Neuron (in vitro differentiated cells): ENCODE measurements at regions not wholly inside any gene's neighbourhood (a gene's known extent, or its start where the extent isn't known, plus 50 kb on each side); places are given as distances from the start of the nearest gene placed in this dataset.

Experiments used
- H2AFZ ChIP-seq: one replicate; pipeline ENCODE4 v1.6.1; 2013; ENCODE audit warnings: low read depth, mild to moderate bottlenecking, inconsistent platforms, low read length, moderate library complexity
- H3K27me3 ChIP-seq: one replicate; pipeline ENCODE4 v1.6.1; 2013; ENCODE audit warnings: low read length; ENCODE audit not compliant: insufficient read depth
- H3K36me3 ChIP-seq: one replicate; pipeline ENCODE4 v1.6.1; 2013; ENCODE audit warnings: low read length; ENCODE audit not compliant: insufficient read depth
- H3K4me1 ChIP-seq: one replicate; pipeline ENCODE4 v1.6.1; 2013; ENCODE audit warnings: low read length; ENCODE audit not compliant: insufficient read depth
- H3K4me3 ChIP-seq: 2 replicates; pipeline ENCODE4 v1.5.1; 2013; ENCODE audit warnings: mild to moderate bottlenecking, low read length, moderate library complexity
- H3K9me3 ChIP-seq: one replicate; pipeline ENCODE4 v1.6.1; 2013; ENCODE audit warnings: low read length

GRCh38 chr6:114740547-114740946 is 397.7 kb upstream of the HS3ST5 start:
- no peak overlapping the region for H3K4me3 ChIP-seq
- no peaks in the 10 kb centered on the region for H3K9me3 ChIP-seq
- no peaks in the 10 kb centered on the region for H3K4me1 ChIP-seq
- H2AFZ ChIP-seq, result no peak overlapping the region
- no peaks in the 10 kb centered on the region for H3K36me3 ChIP-seq
- H3K27me3 ChIP-seq, result no peaks in the 10 kb centered on the region

- Histone ChIP-seq H3K9me3 (no peaks in the 10 kb centered on the region), H2AFZ (no peak overlapping the region), H3K4me3 (no peak overlapping the region), H3K27me3 (no peaks in the 10 kb centered on the region), H3K4me1 (no peaks in the 10 kb centered on the region), H3K36me3 (no peaks in the 10 kb centered on the region)
These were observed 396.8 kb upstream of the HS3ST5 start for GRCh38 chr6:114739656-114740055.

- H2AFZ ChIP-seq, result no peak overlapping the region
- H3K9me3 ChIP-seq, result no peaks in the 10 kb centered on the region
- no peak overlapping the region for H3K4me3 ChIP-seq
- H3K27me3 ChIP-seq, result no peaks in the 10 kb centered on the region
- H3K36me3 ChIP-seq, result no peaks in the 10 kb centered on the region
- no peaks in the 10 kb centered on the region for H3K4me1 ChIP-seq
These were observed 392.4 kb upstream of the HS3ST5 start for GRCh38 chr6:114735025-114735735.

GRCh38 chr6:114733596-114733995 is 390.8 kb upstream of the HS3ST5 start:
- Histone ChIP-seq H3K27me3 (no peaks in the 10 kb centered on the region), H3K36me3 (no peaks in the 10 kb centered on the region), H2AFZ (no peak overlapping the region), H3K4me1 (no peaks in the 10 kb centered on the region), H3K4me3 (no peak overlapping the region), H3K9me3 (no peaks in the 10 kb centered on the region)

GRCh38 chr6:114718716-114719270 is 376.0 kb upstream of the HS3ST5 start:
- H3K27me3 ChIP-seq, result no peaks in the 10 kb centered on the region
- no peak overlapping the region for H3K4me3 ChIP-seq
- no peaks in the 10 kb centered on the region for H3K9me3 ChIP-seq
- no peaks in the 10 kb centered on the region for H3K4me1 ChIP-seq
- H3K36me3 ChIP-seq, result no peaks in the 10 kb centered on the region
- no peak overlapping the region for H2AFZ ChIP-seq

GRCh38 chr6:114718186-114718585 is 375.4 kb upstream of the HS3ST5 start:
- no peaks in the 10 kb centered on the region for H3K36me3 ChIP-seq
- H3K4me3 ChIP-seq, result no peak overlapping the region
- H3K4me1 ChIP-seq, result no peaks in the 10 kb centered on the region
- no peak overlapping the region for H2AFZ ChIP-seq
- no peaks in the 10 kb centered on the region for H3K27me3 ChIP-seq
- no peaks in the 10 kb centered on the region for H3K9me3 ChIP-seq

GRCh38 chr6:114714836-114715507 is 372.1 kb upstream of the HS3ST5 start:
- Histone ChIP-seq H3K36me3 (no peaks in the 10 kb centered on the region), H3K4me3 (no peak overlapping the region)

GRCh38 chr6:114713690-114714089 is 370.9 kb upstream of the HS3ST5 start:
- no peaks in the 10 kb centered on the region for H3K4me1 ChIP-seq
- H3K36me3 ChIP-seq, result no peaks in the 10 kb centered on the region
- no peak overlapping the region for H2AFZ ChIP-seq
- no peak overlapping the region for H3K4me3 ChIP-seq
- H3K9me3 ChIP-seq, result no peaks in the 10 kb centered on the region
- H3K27me3 ChIP-seq, result no peaks in the 10 kb centered on the region

More at GRCh38 chr6:114714836-114715507, 372.1 kb upstream of the HS3ST5 start:
- Histone ChIP-seq H3K9me3 (no peaks in the 10 kb centered on the region), H3K4me1 (no peaks in the 10 kb centered on the region), H2AFZ (no peak overlapping the region), H3K27me3 (no peaks in the 10 kb centered on the region)

- no peaks in the 10 kb centered on the region for H3K4me1 ChIP-seq
These were observed 369.4 kb upstream of the HS3ST5 start for GRCh38 chr6:114712129-114712662.

GRCh38 chr6:114707081-114707620 is 364.3 kb upstream of the HS3ST5 start:
- Histone ChIP-seq H3K27me3 (no peaks in the 10 kb centered on the region), H3K4me3 (no peak overlapping the region), H2AFZ (no peak overlapping the region), H3K9me3 (no peaks in the 10 kb centered on the region), H3K4me1 (no peaks in the 10 kb centered on the region), H3K36me3 (no peaks in the 10 kb centered on the region)

More at GRCh38 chr6:114712129-114712662, 369.4 kb upstream of the HS3ST5 start:
- Histone ChIP-seq H2AFZ (no peak overlapping the region), H3K4me3 (no peak overlapping the region), H3K27me3 (no peaks in the 10 kb centered on the region), H3K9me3 (no peaks in the 10 kb centered on the region), H3K36me3 (no peaks in the 10 kb centered on the region)

- H2AFZ ChIP-seq, result no peak overlapping the region
- no peaks in the 10 kb centered on the region for H3K36me3 ChIP-seq
- H3K27me3 ChIP-seq, result no peaks in the 10 kb centered on the region
- no peaks in the 10 kb centered on the region for H3K9me3 ChIP-seq
- no peaks in the 10 kb centered on the region for H3K4me1 ChIP-seq
- H3K4me3 ChIP-seq, result no peak overlapping the region
These were observed 347.8 kb upstream of the HS3ST5 start for GRCh38 chr6:114690625-114691024.

GRCh38 chr6:114659513-114659912 is 316.7 kb upstream of the HS3ST5 start:
- Histone ChIP-seq H3K9me3 (no peaks in the 10 kb centered on the region), H3K4me1 (no peaks in the 10 kb centered on the region), H3K27me3 (no peaks in the 10 kb centered on the region), H2AFZ (no peak overlapping the region), H3K36me3 (no peaks in the 10 kb centered on the region), H3K4me3 (no peak overlapping the region)

- Histone ChIP-seq H2AFZ (no peak overlapping the region), H3K4me1 (peaks cover 11% of the 10 kb centered on the region), H3K4me3 (no peak overlapping the region), H3K27me3 (no peaks in the 10 kb centered on the region), H3K36me3 (no peaks in the 10 kb centered on the region), H3K9me3 (no peaks in the 10 kb centered on the region)
These were observed 308.8 kb upstream of the HS3ST5 start for GRCh38 chr6:114651611-114652010.
